ENCODE measurements at regions not wholly inside any gene's neighbourhood (a gene's known extent, or its start where the extent isn't known, plus 50 kb on each side); places are given as distances from the start of the nearest gene placed in this dataset.

- H3K27ac ChIP-seq (ENCODE audit: insufficient read depth, low read length) = no peak overlapping the region
- H3K4me2 ChIP-seq (ENCODE audit: low read depth, low read length) = no peak overlapping the region
- WGBS, 2 experiments (ENCODE audit: extremely low coverage in 2 of 2, insufficient read length in 1 of 2) = no CpG with 5 or more reads among the region's 1 CpG
- H3K4me1 ChIP-seq (ENCODE audit: control insufficient read depth, insufficient read depth, low read length) = no peaks in the 10 kb centered on the region
- no peak overlapping the region for H2BK20ac ChIP-seq (ENCODE audit: low read depth, low read length)
- H3K4ac ChIP-seq (ENCODE audit: low read depth, low read length) = no peak overlapping the region
- H3K27me3 ChIP-seq (ENCODE audit: control insufficient read depth, insufficient read depth, low read length) = no peaks in the 10 kb centered on the region
- H2AK9ac ChIP-seq (replicated peaks; ENCODE audit: low read depth, low read length, poor library complexity) = no peak overlapping the region
- no peak overlapping the region for H3K18ac ChIP-seq (ENCODE audit: low read depth, low read length)
- intact Hi-C loops (cut with micrococcal nuclease) = no loop called here
- ChIA-PET CTCF (no interaction called here), POLR2A (ENCODE audit: unreplicated experiment) (no interaction called here)
- no peak overlapping the region for H3K14ac ChIP-seq (replicated peaks; ENCODE audit: low read depth, low read length)
- H3K79me1 ChIP-seq (ENCODE audit: low read depth in 1 of 2, low read length in 2 of 2) = no peaks in the 10 kb centered on the region
- H4K20me1 ChIP-seq (ENCODE audit: insufficient read depth, low read length) = no peaks in the 10 kb centered on the region
- H3K23ac ChIP-seq (ENCODE audit: low read depth, low read length) = no peak overlapping the region
- peak; percentile 40 for ATAC-seq (ENCODE audit: low read depth)
- H2BK5ac ChIP-seq (ENCODE audit: low read depth, low read length, poor library complexity, severe bottlenecking) = no peak overlapping the region
- in situ Hi-C loops (cut with MboI; ENCODE audit: low sequenced_read_pairs) = no loop called here
- H3K9ac ChIP-seq (ENCODE audit: low read depth, low read length) = no peak overlapping the region
- H4K8ac ChIP-seq (ENCODE audit: low read depth in 2 of 2, low read length in 2 of 2) = no peak overlapping the region
- no TSS peak for BruUV-seq (replicated peaks)
- H4K91ac ChIP-seq (ENCODE audit: insufficient read depth, low read depth, low read length) = no peak overlapping the region
- H4K5ac ChIP-seq (ENCODE audit: low read depth, low read length) = no peak overlapping the region
- DNase-seq = peak; percentile 25
- H2BK15ac ChIP-seq (ENCODE audit: low read depth, low read length) = no peak overlapping the region
- TF ChIP-seq MAFK (IDR thresholded peaks at IDR 0.05; ENCODE audit: low read depth, low read length) (no peak), MAZ (IDR thresholded peaks at IDR 0.05; ENCODE audit: borderline replicate concordance, low read depth, low read length) (no peak), USF2 (IDR thresholded peaks at IDR 0.05; ENCODE audit: low read depth, low read length) (no peak), POLR2A (IDR thresholded peaks at IDR 0.05; ENCODE audit: low read depth, low read length) (no peak), NFE2L2 (IDR thresholded peaks at IDR 0.05; ENCODE audit: low read depth, low read length) (no peak), CEBPB (IDR thresholded peaks at IDR 0.05; ENCODE audit: low read depth, low read length) (no peak), RCOR1 (IDR thresholded peaks at IDR 0.05; ENCODE audit: insufficient replicate concordance, low read length) (no peak), MXI1 (IDR thresholded peaks at IDR 0.05; ENCODE audit: borderline replicate concordance, low read depth, low read length) (no peak), RFX5 (IDR thresholded peaks at IDR 0.05; ENCODE audit: low read depth, low read length) (no peak), RAD21 (IDR thresholded peaks at IDR 0.05; ENCODE audit: low read length) (no peak), BHLHE40 (IDR thresholded peaks at IDR 0.05; ENCODE audit: low read depth, low read length) (no peak)
- no peaks in the 10 kb centered on the region for H3K36me3 ChIP-seq (ENCODE audit: control insufficient read depth, insufficient read depth, low read length)
- no peak overlapping the region for H3K4me3 ChIP-seq (ENCODE audit: insufficient read depth, low read depth, low read length)
- H3K9me3 ChIP-seq (ENCODE audit: control insufficient read depth, insufficient read depth, low read length) = no peaks in the 10 kb centered on the region
- dilution Hi-C loops (cut with HindIII; ENCODE audit: low sequenced_read_pairs, unreplicated experiment) = no loop called here
- no peaks in the 10 kb centered on the region for H3K9me1 ChIP-seq (ENCODE audit: insufficient read depth, low read length)
- H2AFZ ChIP-seq (replicated peaks; ENCODE audit: low read length, poor library complexity) = no peak overlapping the region
- H3K56ac ChIP-seq (ENCODE audit: extremely low read depth, insufficient read depth, low read length) = no peak overlapping the region
- no peak overlapping the region for H2BK120ac ChIP-seq (ENCODE audit: low read depth, low read length)
- no peak overlapping the region for H2AK5ac ChIP-seq (ENCODE audit: low read depth, low read length)
These were observed 669.7 kb downstream of the TDRD15 start for GRCh38 chr2:21793461-21793860.

Data from IMR-90 (cell line).